ENCODE measurements at regions not wholly inside any gene's neighbourhood (a gene's known extent, or its start where the extent isn't known, plus 50 kb on each side); places are given as distances from the start of the nearest gene placed in this dataset.

GRCh38 chr6:925656-926213 is 232.8 kb upstream of the EXOC2 start:
- no peak for TF ChIP-seq POLR2AphosphoS5 (IDR thresholded peaks at IDR 0.05; ENCODE audit: low read depth, low read length)
- TF ChIP-seq TAF1 (IDR thresholded peaks at IDR 0.05; ENCODE audit: borderline replicate concordance, insufficient read depth, low read length) = no peak
- no peak for TF ChIP-seq REST (IDR thresholded peaks at IDR 0.05; ENCODE audit: insufficient read depth in 1 of 2, low read depth in 2 of 2, low read length in 2 of 2)
- no peak for TF ChIP-seq SIN3A (IDR thresholded peaks at IDR 0.05; ENCODE audit: borderline replicate concordance, insufficient read depth, low read length)
- TF ChIP-seq FOXP2 (optimal IDR thresholded peaks at IDR 0.05; ENCODE audit: borderline replicate concordance, extremely low read depth, extremely low read length, insufficient read depth) = no peak
